HG03060 (cell line): ENCODE measurements at regions not wholly inside any gene's neighbourhood (a gene's known extent, or its start where the extent isn't known, plus 50 kb on each side); places are given as distances from the start of the nearest gene placed in this dataset.

Experiments
- ATAC-seq: cut with Tn5 transposase; IDR thresholded peaks from one replicate; pipeline ENCODE4 v1.9.1; 2021; ENCODE audit warnings: low read depth, moderate number of reproducible peaks; ENCODE audit not compliant: unreplicated experiment

GRCh38 chr3:187947927-187948682 lies 202.8 kb upstream of the BCL6 start:
- ATAC-seq = no peak

- ATAC-seq = no peak
These were observed 204.0 kb upstream of the BCL6 start for GRCh38 chr3:187949093-187949820.

GRCh38 chr3:187950671-187951070 lies 203.3 kb upstream of the LPP start:
- ATAC-seq = no peak

GRCh38 chr3:187951452-187952190 lies 202.3 kb upstream of the LPP start:
- ATAC-seq = no peak

- no peak for ATAC-seq
These were observed 201.1 kb upstream of the LPP start for GRCh38 chr3:187952849-187953248.

GRCh38 chr3:187954516-187954872 lies 199.5 kb upstream of the LPP start:
- ATAC-seq = no peak

GRCh38 chr3:187954873-187955586 lies 198.9 kb upstream of the LPP start:
- ATAC-seq = no peak

GRCh38 chr3:187955587-187955952 lies 198.4 kb upstream of the LPP start:
- ATAC-seq = no peak

- ATAC-seq = no peak
These were observed 196.8 kb upstream of the LPP start for GRCh38 chr3:187957165-187957581.

- no peak for ATAC-seq
These were observed 196.4 kb upstream of the LPP start for GRCh38 chr3:187957582-187957981.

GRCh38 chr3:187958432-187959003 lies 195.4 kb upstream of the LPP start:
- no peak for ATAC-seq

GRCh38 chr3:187960820-187961219 lies 193.1 kb upstream of the LPP start:
- no peak for ATAC-seq

GRCh38 chr3:187961366-187961765 lies 192.6 kb upstream of the LPP start:
- ATAC-seq = no peak

GRCh38 chr3:187963003-187963676 lies 190.8 kb upstream of the LPP start:
- no peak for ATAC-seq

- ATAC-seq = no peak
These were observed 190.1 kb upstream of the LPP start for GRCh38 chr3:187963677-187964385.

- no peak for ATAC-seq
These were observed 189.2 kb upstream of the LPP start for GRCh38 chr3:187964760-187965159.

- no peak for ATAC-seq
These were observed 187.9 kb upstream of the LPP start for GRCh38 chr3:187966096-187966495.

- no peak for ATAC-seq
These were observed 187.1 kb upstream of the LPP start for GRCh38 chr3:187966636-187967406.

- no peak for ATAC-seq
These were observed 186.0 kb upstream of the LPP start for GRCh38 chr3:187967993-187968392.
